HCT116 (cell line): ENCODE measurements at regions not wholly inside any gene's neighbourhood (a gene's known extent, or its start where the extent isn't known, plus 50 kb on each side); places are given as distances from the start of the nearest gene placed in this dataset.

Experiments used
- ATAC-seq: fragments of 200-7000 bp; cut with Tn5 transposase; 2 replicates; pipeline ENCODE4 v1.9.1; 2020; ENCODE audit warnings: mild to moderate bottlenecking, moderate library complexity
- BruUV-seq: library from RNA; stranded (reverse); fragments of 400-500 nt; replicated peaks from 2 replicates; lab custom pipeline; 2021; lab: Mats Ljungman, UMichigan
- CTCF ChIA-PET: fragments of 300-600 bp; sonication (Branson Sonifier 250); formaldehyde crosslinking; loops from one replicate; lab custom pipeline; 2021; ENCODE audit warnings: antibody characterized with exemption; lab: Charles Lee
- POLR2A ChIA-PET: fragments of 300-600, 350-600 bp; sonication (Branson Sonifier 250); formaldehyde crosslinking; loops from one replicate; lab custom pipeline; 2021; ENCODE audit warnings: antibody characterized with exemption; lab: Charles Lee
- RAD21 ChIA-PET, 2 experiments: fragments of 300-600 bp; sonication (Branson Sonifier 250); formaldehyde crosslinking; loops; one replicate each; lab custom pipeline; 2023; ENCODE audit warnings: low total read pairs in 2 of 2; ENCODE audit not compliant: uncharacterized antibody in 2 of 2, unreplicated experiment in 2 of 2, low non-redundant PET in 1 of 2; lab: Charles Lee
- DNase-seq: peaks from one replicate; pipeline ENCODE4 v3.0.0-alpha.2; 2010; ENCODE audit warnings: low read depth, low spot score
- H2AFZ ChIP-seq: fragments of 200-600 bp; shearing (Covaris generic), sonication (generic); 2 replicates; pipeline ENCODE4 v1.6.1; 2017; ENCODE audit warnings: low read depth, mixed run types, mixed read lengths, antibody characterized with exemption, low read length; ENCODE audit not compliant: poor library complexity, severe bottlenecking
- H3K27ac ChIP-seq: 2 replicates; pipeline ENCODE4 v1.5.1; 2012; ENCODE audit warnings: low read depth, low read length
- H3K27me3 ChIP-seq: fragments of 200-600 bp; sonication (generic); 2 replicates; pipeline ENCODE4 v1.6.1; 2016; ENCODE audit warnings: mixed run types, low read length, mixed read lengths; ENCODE audit not compliant: insufficient read depth
- H3K36me3 ChIP-seq, 2 experiments: fragments of 200-500 bp in 1 of 2; fragments of 200-600 bp in 1 of 2; sonication (Bioruptor generic) in 1 of 2; sonication (generic) in 1 of 2; 2 replicates each; pipeline versions ENCODE4 v1.5.1 to v1.6.1; 2014 to 2016; ENCODE audit warnings: low read length in 2 of 2, inconsistent platforms in 1 of 2, mixed read lengths in 1 of 2, mixed run types in 1 of 2; ENCODE audit not compliant: insufficient read depth in 2 of 2, control insufficient read depth in 1 of 2
- H3K4me1 ChIP-seq, 2 experiments: fragments of 200-600 bp in 1 of 2; sonication (generic) in 1 of 2; 2 replicates each; pipeline versions ENCODE4 v1.5.1 to v1.6.1; 2012 to 2017; ENCODE audit warnings: low read length in 2 of 2, inconsistent platforms in 1 of 2, mild to moderate bottlenecking in 1 of 2, mixed read lengths in 1 of 2, mixed run types in 1 of 2, moderate library complexity in 1 of 2; ENCODE audit not compliant: insufficient read depth in 2 of 2, control insufficient read depth in 1 of 2
- H3K4me2 ChIP-seq: fragments of 200-600 bp; sonication (generic); 2 replicates; pipeline ENCODE4 v1.6.1; 2017; ENCODE audit warnings: mixed run types, low read length, mixed read lengths
- H3K4me3 ChIP-seq, 2 experiments: fragments of 200-600 bp in 1 of 2; sonication (generic) in 1 of 2; replicated peaks in 1 of 2; 2 replicates each; pipeline ENCODE4 v1.5.1; 2011 to 2016; ENCODE audit warnings: low read length in 2 of 2, control low read depth in 1 of 2, low read depth in 1 of 2, mild to moderate bottlenecking in 1 of 2, mixed read lengths in 1 of 2, mixed run types in 1 of 2
- H3K79me2 ChIP-seq: fragments of 200-600 bp; sonication (generic); 2 replicates; pipeline ENCODE4 v1.6.1; 2017; ENCODE audit warnings: mild to moderate bottlenecking, mixed run types, low read length, moderate library complexity, mixed read lengths; ENCODE audit not compliant: insufficient read depth
- H3K9ac ChIP-seq: fragments of 200-600 bp; sonication (generic); 2 replicates; pipeline ENCODE4 v1.6.1; 2016; ENCODE audit warnings: low read length, mixed read lengths
- H3K9me2 ChIP-seq: fragments of 200-600 bp; sonication (generic), shearing (Covaris generic); 2 replicates; pipeline ENCODE4 v1.6.1; 2017; ENCODE audit warnings: mixed run types, mild to moderate bottlenecking, moderate library complexity; ENCODE audit not compliant: insufficient read depth
- H3K9me3 ChIP-seq, 2 experiments: fragments of 200-500 bp in 1 of 2; fragments of 200-600 bp in 1 of 2; sonication (Bioruptor generic) in 1 of 2; sonication (generic) in 1 of 2; 2 replicates each; pipeline ENCODE4 v1.6.1; 2014 to 2017; ENCODE audit warnings: low read length in 2 of 2, mixed read lengths in 2 of 2, inconsistent platforms in 1 of 2, low read depth in 1 of 2, mild to moderate bottlenecking in 1 of 2, mixed run types in 1 of 2, moderate library complexity in 1 of 2; ENCODE audit not compliant: control insufficient read depth in 1 of 2, insufficient read depth in 1 of 2
- H4K20me1 ChIP-seq: fragments of 200-600 bp; sonication (generic), shearing (Covaris generic); 2 replicates; pipeline ENCODE4 v1.6.1; 2017; ENCODE audit warnings: mixed run types, mild to moderate bottlenecking, moderate library complexity; ENCODE audit not compliant: insufficient read depth
- ATF3 ChIP-seq: IDR thresholded peaks from 2 replicates; pipeline ENCODE4 v1.6.1; 2012
- ELF1 ChIP-seq: IDR thresholded peaks from 2 replicates; pipeline ENCODE4 v1.6.1; 2012; ENCODE audit warnings: low read depth, borderline replicate concordance
- EZH2 ChIP-seq: fragments of 200-600 bp; sonication (generic); IDR thresholded peaks from 2 replicates; pipeline ENCODE4 v1.6.1; 2017; ENCODE audit warnings: antibody characterized with exemption, mixed run types
- FOSL1 ChIP-seq: IDR thresholded peaks from 2 replicates; pipeline ENCODE4 v1.6.1; 2012; ENCODE audit warnings: low read depth
- JUND ChIP-seq: IDR thresholded peaks from 2 replicates; pipeline ENCODE4 v1.6.1; 2012
- POLR2AphosphoS5 ChIP-seq: IDR thresholded peaks from 2 replicates; pipeline ENCODE4 v1.6.1; 2011; ENCODE audit warnings: mild to moderate bottlenecking, low read depth, low read length, moderate library complexity
- RAD21 ChIP-seq: IDR thresholded peaks from 2 replicates; pipeline ENCODE4 v1.6.1; 2012; ENCODE audit warnings: low read depth, mild to moderate bottlenecking
- SIN3A ChIP-seq: IDR thresholded peaks from 2 replicates; pipeline ENCODE4 v1.6.1; 2012; ENCODE audit warnings: low read depth
- SRF ChIP-seq: IDR thresholded peaks from 2 replicates; pipeline ENCODE4 v1.6.1; 2012; ENCODE audit warnings: low read depth
- TCF7L2 ChIP-seq: IDR thresholded peaks from 2 replicates; pipeline ENCODE4 v1.7.0; 2011; ENCODE audit warnings: borderline replicate concordance, inconsistent platforms; ENCODE audit not compliant: insufficient read depth, insufficient read length; ENCODE audit errors: extremely low read depth
- ZBTB33 ChIP-seq: IDR thresholded peaks from 2 replicates; pipeline ENCODE4 v1.6.1; 2011; ENCODE audit warnings: mild to moderate bottlenecking, low read length, moderate library complexity; ENCODE audit not compliant: insufficient replicate concordance; ENCODE audit errors: extremely low read depth
- intact Hi-C: fragments of 100-400 bp; cut with micrococcal nuclease; formaldehyde crosslinking; loops from 2 replicates; pipeline ENCODE4 v1.10.0; 2022
- TF ChIP-seq, protein P1 (sequence below), 3 experiments: fragments of 200-600 bp in 1 of 3; sonication (generic) in 1 of 3; IDR thresholded peaks in 2 of 3; conservative IDR thresholded peaks in 1 of 3; 2 replicates each; pipeline ENCODE4 v1.5.1; 2012 to 2017; ENCODE audit warnings: low read depth in 2 of 3, low read length in 2 of 3, antibody characterized with exemption in 1 of 3, borderline replicate concordance in 1 of 3, control low read depth in 1 of 3, mild to moderate bottlenecking in 1 of 3, mixed read lengths in 1 of 3, mixed run types in 1 of 3, moderate library complexity in 1 of 3; ENCODE audit not compliant: insufficient read depth in 1 of 3
- TF ChIP-seq, protein P2 (sequence below): IDR thresholded peaks from 2 replicates; pipeline ENCODE4 v1.6.1; 2012

GRCh38 chr7:94142281-94142680 lies 138.1 kb upstream of the BET1 start:
- Histone ChIP-seq H3K9ac (no peak overlapping the region), H3K36me3 (no peaks in the 10 kb centered on the region), H3K27ac (no peak overlapping the region), H3K4me2 (no peak overlapping the region), H3K27me3 (peaks cover 41% of the 10 kb centered on the region), H3K79me2 (no peaks in the 10 kb centered on the region), H3K9me3 (no peaks in the 10 kb centered on the region), H2AFZ (no peak overlapping the region), H4K20me1 (no peaks in the 10 kb centered on the region), H3K9me2 (no peaks in the 10 kb centered on the region), H3K4me3 (no peak overlapping the region), H3K4me1 (no peaks in the 10 kb centered on the region)
- ChIA-PET CTCF (no interaction called here), RAD21 (no interaction called here), POLR2A (no interaction called here)
- no peak for DNase-seq
- no peak for TF ChIP-seq SIN3A
- TF ChIP-seq POLR2AphosphoS5: no peak
- TF ChIP-seq FOSL1: no peak
- TF ChIP-seq, protein P1, sequence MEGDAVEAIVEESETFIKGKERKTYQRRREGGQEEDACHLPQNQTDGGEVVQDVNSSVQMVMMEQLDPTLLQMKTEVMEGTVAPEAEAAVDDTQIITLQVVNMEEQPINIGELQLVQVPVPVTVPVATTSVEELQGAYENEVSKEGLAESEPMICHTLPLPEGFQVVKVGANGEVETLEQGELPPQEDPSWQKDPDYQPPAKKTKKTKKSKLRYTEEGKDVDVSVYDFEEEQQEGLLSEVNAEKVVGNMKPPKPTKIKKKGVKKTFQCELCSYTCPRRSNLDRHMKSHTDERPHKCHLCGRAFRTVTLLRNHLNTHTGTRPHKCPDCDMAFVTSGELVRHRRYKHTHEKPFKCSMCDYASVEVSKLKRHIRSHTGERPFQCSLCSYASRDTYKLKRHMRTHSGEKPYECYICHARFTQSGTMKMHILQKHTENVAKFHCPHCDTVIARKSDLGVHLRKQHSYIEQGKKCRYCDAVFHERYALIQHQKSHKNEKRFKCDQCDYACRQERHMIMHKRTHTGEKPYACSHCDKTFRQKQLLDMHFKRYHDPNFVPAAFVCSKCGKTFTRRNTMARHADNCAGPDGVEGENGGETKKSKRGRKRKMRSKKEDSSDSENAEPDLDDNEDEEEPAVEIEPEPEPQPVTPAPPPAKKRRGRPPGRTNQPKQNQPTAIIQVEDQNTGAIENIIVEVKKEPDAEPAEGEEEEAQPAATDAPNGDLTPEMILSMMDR (IDR thresholded peaks at IDR 0.05 in 2 of 3, conservative IDR thresholded peaks at IDR 0.05 in 1 of 3; ENCODE audit: borderline replicate concordance in 1 of 3, insufficient read depth in 1 of 3, low read depth in 2 of 3, low read length in 2 of 3): no peak
- no peak for TF ChIP-seq TCF7L2
- intact Hi-C loops: no loop called here
- BruUV-seq: no TSS peak
- no peak for ATAC-seq

GRCh38 chr7:94145602-94146001 lies 141.4 kb upstream of the BET1 start:
- CTCF ChIA-PET: no interaction called here
- no TSS peak for BruUV-seq
- Histone ChIP-seq H3K27ac (no peak overlapping the region), H4K20me1 (no peaks in the 10 kb centered on the region), H3K27me3 (peaks cover 31% of the 10 kb centered on the region; the same call in 1 of the 2 replicates), H3K9ac (no peak overlapping the region), H3K4me2 (no peak overlapping the region), H3K4me1 (no peaks in the 10 kb centered on the region), H3K36me3 (no peaks in the 10 kb centered on the region), H3K9me3 (no peaks in the 10 kb centered on the region), H2AFZ (no peak overlapping the region), H3K9me2 (no peaks in the 10 kb centered on the region), H3K79me2 (no peaks in the 10 kb centered on the region), H3K4me3 (no peak overlapping the region)
- ATAC-seq (no peak), DNase-seq (no peak)
- POLR2A ChIA-PET: no interaction called here
- RAD21 ChIA-PET: no interaction called here
- intact Hi-C loops: no loop called here
- no peak for TF ChIP-seq EZH2
- no peak for TF ChIP-seq POLR2AphosphoS5
- TF ChIP-seq ELF1: no peak
- no peak for TF ChIP-seq RAD21
- no peak for TF ChIP-seq SRF
- no peak for TF ChIP-seq ZBTB33
- no peak for TF ChIP-seq JUND
- no peak for TF ChIP-seq ATF3
- TF ChIP-seq, protein P2, sequence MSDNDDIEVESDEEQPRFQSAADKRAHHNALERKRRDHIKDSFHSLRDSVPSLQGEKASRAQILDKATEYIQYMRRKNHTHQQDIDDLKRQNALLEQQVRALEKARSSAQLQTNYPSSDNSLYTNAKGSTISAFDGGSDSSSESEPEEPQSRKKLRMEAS: no peak
